Stomach (tissue), 8 donors: ENCODE measurements at regions not wholly inside any gene's neighbourhood (a gene's known extent, or its start where the extent isn't known, plus 50 kb on each side); places are given as distances from the start of the nearest gene placed in this dataset.

ENCODE experiments used
- DNase-seq, 2 donors: peaks; one replicate each; pipeline versions ENCODE4 v3.0.0 to v3.0.0-alpha.2; 2013 to 2019
- H3K27ac ChIP-seq, 5 donors: fragments of 200-600 bp in 4 of 5; sonication (generic) in 4 of 5; one replicate each; pipeline ENCODE4 v1.5.1; 2013 to 2019; ENCODE audit warnings: mild to moderate bottlenecking in 1 of 5, moderate library complexity in 1 of 5
- H3K27me3 ChIP-seq, 3 donors: fragments of 200-600 bp; sonication (generic); one replicate each; pipeline ENCODE4 v1.5.1; 2017 to 2019; ENCODE audit warnings: mixed run types in 1 of 3
- H3K36me3 ChIP-seq, 4 donors: fragments of 200-600 bp; sonication (generic); 1 replicate in 3 of 4; 2 replicates in 1 of 4; pipeline ENCODE4 v1.5.1; 2016 to 2019
- H3K4me1 ChIP-seq, 4 donors: fragments of 200-600 bp; sonication (generic); one replicate each; pipeline ENCODE4 v1.5.1; 2016 to 2019
- H3K4me3 ChIP-seq, 4 donors: fragments of 200-600 bp; sonication (generic) in 3 of 4; one replicate each; pipeline ENCODE4 v1.5.1; 2016 to 2019; ENCODE audit warnings: mild to moderate bottlenecking in 1 of 4
- H3K9me3 ChIP-seq, 4 donors: fragments of 200-600 bp; sonication (generic); one replicate each; pipeline ENCODE4 v1.5.1; 2016 to 2019
- EP300 ChIP-seq: sonication (generic); formaldehyde crosslinking; IDR thresholded peaks from one replicate; pipeline ENCODE4 v1.6.1; 2017; ENCODE audit warnings: antibody characterized with exemption
- POLR2A ChIP-seq, 4 donors: fragments of 450-650 bp; IDR thresholded peaks; one replicate each; pipeline ENCODE4 v1.6.1; 2016; ENCODE audit warnings: antibody characterized with exemption in 4 of 4, control low read depth in 2 of 4, mild to moderate bottlenecking in 1 of 4, moderate library complexity in 1 of 4
- POLR2AphosphoS5 ChIP-seq, 3 donors: sonication (generic); formaldehyde crosslinking; IDR thresholded peaks; one replicate each; pipeline ENCODE4 v1.6.1; 2016; ENCODE audit warnings: antibody characterized with exemption in 3 of 3
- WGBS, 5 donors: extraction: QIAGEN DNeasy Blood & Tissue Kit in 3 of 5; methylation state at CpG; one replicate each; pipeline versions ENCODE4 v1.1.5 to v1.1.7; 2013 to 2018; 5-methylcytosine and 5-hydroxymethylcytosine counted together
- intact Hi-C: fragments of 100-400 bp; cut with DNase I; formaldehyde crosslinking; loops from one replicate; pipeline ENCODE4 v1.15.1; 2023; ENCODE audit warnings: low total_unique reads
- TF ChIP-seq, protein P1 (sequence below), 7 experiments: fragments of 450-650 bp in 4 of 7; fragments of 200-600 bp in 3 of 7; sonication (generic) in 3 of 7; IDR thresholded peaks; one replicate each; pipeline ENCODE4 v1.5.1; 2016 to 2019; ENCODE audit warnings: antibody characterized with exemption in 7 of 7, control low read depth in 2 of 7, mild to moderate bottlenecking in 1 of 7
- donor health status: healthy with polysubstance abuse.
- donor health status: Bipolar disorder and iron deficiency.
- donor health status: healthy.

DNA sequence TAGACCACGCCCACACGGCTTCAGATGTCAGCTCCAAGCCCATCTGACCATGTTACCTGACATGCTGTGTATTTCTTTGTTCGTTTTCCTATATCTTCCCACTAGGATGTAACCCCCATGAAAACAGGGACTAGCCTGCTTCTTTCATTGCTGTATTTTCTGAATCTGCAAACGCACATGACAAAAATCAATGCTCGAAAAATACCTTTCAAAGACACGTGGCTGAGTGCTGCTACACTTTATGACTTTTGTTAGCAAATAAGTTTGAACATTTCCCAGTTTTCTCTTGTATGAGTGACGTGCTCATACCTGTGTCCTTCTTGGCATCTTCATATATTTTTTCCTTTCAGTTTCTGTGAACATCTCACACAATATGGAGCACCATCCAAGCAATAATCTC is 181.3 kb upstream of the IRX1 start:
- 57 to 67% (median 63%) methylated on average over 7 of the region's 7 CpGs for WGBS, 5 donors
- H3K36me3 ChIP-seq = no peaks in the 10 kb centered on the region
- intact Hi-C loops = no loop called here

DNA sequence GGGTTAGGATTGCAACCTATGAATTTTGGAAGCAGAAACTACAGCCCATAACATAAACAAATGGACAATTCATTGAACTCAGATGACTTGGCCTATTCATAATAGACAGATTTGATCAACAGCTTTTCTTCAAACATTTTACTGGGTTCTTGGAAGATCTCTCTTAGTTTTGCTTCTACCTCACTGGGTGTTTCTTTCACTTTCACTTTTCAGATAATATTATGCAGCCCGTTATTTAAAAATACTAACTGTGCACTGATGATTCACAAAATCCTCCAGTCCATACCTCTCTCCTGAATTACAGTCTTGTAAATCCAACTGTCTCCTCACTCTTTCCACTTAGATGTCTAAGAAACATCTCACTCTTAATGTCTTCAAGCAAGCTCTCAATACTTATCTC is 183.5 kb upstream of the IRX1 start:
- Histone ChIP-seq H3K9me3 (peaks cover 0 to 12% (median 8%) of the 10 kb centered on the region in 4 donors), H3K27me3 (no peaks in the 10 kb centered on the region), H3K27ac (no peak overlapping the region), H3K4me1 (no peaks in the 10 kb centered on the region), H3K4me3 (no peak overlapping the region), H3K36me3 (no peaks in the 10 kb centered on the region)
- no peak for TF ChIP-seq POLR2A (IDR thresholded peaks at IDR 0.05)
- TF ChIP-seq POLR2AphosphoS5 (IDR thresholded peaks at IDR 0.05) = no peak
- TF ChIP-seq, protein P1, sequence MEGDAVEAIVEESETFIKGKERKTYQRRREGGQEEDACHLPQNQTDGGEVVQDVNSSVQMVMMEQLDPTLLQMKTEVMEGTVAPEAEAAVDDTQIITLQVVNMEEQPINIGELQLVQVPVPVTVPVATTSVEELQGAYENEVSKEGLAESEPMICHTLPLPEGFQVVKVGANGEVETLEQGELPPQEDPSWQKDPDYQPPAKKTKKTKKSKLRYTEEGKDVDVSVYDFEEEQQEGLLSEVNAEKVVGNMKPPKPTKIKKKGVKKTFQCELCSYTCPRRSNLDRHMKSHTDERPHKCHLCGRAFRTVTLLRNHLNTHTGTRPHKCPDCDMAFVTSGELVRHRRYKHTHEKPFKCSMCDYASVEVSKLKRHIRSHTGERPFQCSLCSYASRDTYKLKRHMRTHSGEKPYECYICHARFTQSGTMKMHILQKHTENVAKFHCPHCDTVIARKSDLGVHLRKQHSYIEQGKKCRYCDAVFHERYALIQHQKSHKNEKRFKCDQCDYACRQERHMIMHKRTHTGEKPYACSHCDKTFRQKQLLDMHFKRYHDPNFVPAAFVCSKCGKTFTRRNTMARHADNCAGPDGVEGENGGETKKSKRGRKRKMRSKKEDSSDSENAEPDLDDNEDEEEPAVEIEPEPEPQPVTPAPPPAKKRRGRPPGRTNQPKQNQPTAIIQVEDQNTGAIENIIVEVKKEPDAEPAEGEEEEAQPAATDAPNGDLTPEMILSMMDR (IDR thresholded peaks at IDR 0.05) = no peak
- no peak for TF ChIP-seq EP300
- no peak for DNase-seq
- intact Hi-C loops = no loop called here
- WGBS, 5 donors = 70 to 93% (median 86%) methylated on average over 1 of the region's 1 CpG

More for the DNA sequence above, 181.3 kb upstream of the IRX1 start:
- H3K4me3 ChIP-seq = no peak overlapping the region
- TF ChIP-seq, protein P1 (IDR thresholded peaks at IDR 0.05) = no peak
- no peak for TF ChIP-seq POLR2AphosphoS5 (IDR thresholded peaks at IDR 0.05)
- TF ChIP-seq EP300 = no peak
- TF ChIP-seq POLR2A (IDR thresholded peaks at IDR 0.05) = no peak
- no peaks in the 10 kb centered on the region for H3K4me1 ChIP-seq
- H3K27ac ChIP-seq = no peak overlapping the region
- DNase-seq = no peak
- no peaks in the 10 kb centered on the region for H3K27me3 ChIP-seq
- H3K9me3 ChIP-seq = peaks cover 0 to 22% (median 8%) of the 10 kb centered on the region in 4 donors

DNA sequence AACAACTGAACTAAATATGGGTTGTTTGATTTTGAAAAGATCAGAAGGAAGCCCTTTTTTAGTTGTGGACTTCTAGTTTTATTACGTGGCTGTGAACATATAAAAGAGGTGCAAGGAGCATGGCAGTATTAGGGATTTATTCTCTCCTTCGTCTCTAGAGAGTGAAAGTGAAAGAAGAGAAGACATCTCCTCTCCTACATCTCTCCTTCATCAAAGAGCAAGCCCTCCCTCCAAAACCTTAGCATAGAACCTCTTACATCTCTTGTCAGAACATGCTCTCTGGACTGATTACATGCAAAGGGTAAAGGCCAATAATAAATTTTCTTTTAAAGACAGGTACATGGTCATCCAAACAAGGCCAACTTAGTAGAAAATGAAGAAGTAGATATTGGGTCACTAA is 184.3 kb upstream of the IRX1 start:
- no peak for DNase-seq
- no peak for TF ChIP-seq POLR2AphosphoS5 (IDR thresholded peaks at IDR 0.05)
- no peak for TF ChIP-seq EP300
- no peak for TF ChIP-seq POLR2A (IDR thresholded peaks at IDR 0.05)
- TF ChIP-seq, protein P1 (IDR thresholded peaks at IDR 0.05) = no peak
- no peaks in the 10 kb centered on the region for H3K36me3 ChIP-seq
- no peak overlapping the region for H3K27ac ChIP-seq
- no peaks in the 10 kb centered on the region for H3K4me1 ChIP-seq
- peaks cover 0 to 19% (median 12%) of the 10 kb centered on the region in 4 donors for H3K9me3 ChIP-seq
- 56 to 68% (median 65%) methylated on average over 2 of the region's 2 CpGs for WGBS, 5 donors
- no peaks in the 10 kb centered on the region for H3K27me3 ChIP-seq
- no peak overlapping the region for H3K4me3 ChIP-seq
- intact Hi-C loops = no loop called here

DNA sequence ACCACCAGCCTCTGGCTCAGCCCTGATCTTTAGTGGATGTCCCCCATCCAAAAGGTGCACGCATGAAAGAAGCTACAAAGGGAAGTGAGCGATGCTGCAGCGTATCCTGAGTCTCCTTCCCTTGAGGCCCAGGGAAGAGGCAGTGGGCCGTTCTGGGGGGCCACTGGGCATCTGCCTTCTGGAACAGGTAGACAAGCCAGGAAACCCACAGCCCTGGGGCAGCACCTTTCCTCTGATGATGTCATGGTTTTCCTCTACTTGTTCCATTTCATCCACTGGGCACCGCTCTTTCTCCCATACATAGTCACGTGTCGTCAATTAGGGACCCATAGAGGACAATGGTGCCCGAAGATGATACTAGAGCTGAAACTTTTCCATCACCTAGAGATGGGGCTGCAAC is 194.0 kb upstream of the IRX1 start:
- Histone ChIP-seq H3K27me3 (no peaks in the 10 kb centered on the region), H3K9me3 (peaks cover 0 to 54% (median 37%) of the 10 kb centered on the region in 4 donors), H3K27ac (no peak overlapping the region), H3K4me1 (no peaks in the 10 kb centered on the region), H3K36me3 (no peaks in the 10 kb centered on the region), H3K4me3 (no peak overlapping the region)
- TF ChIP-seq POLR2A (IDR thresholded peaks at IDR 0.05) = no peak
- no peak for TF ChIP-seq POLR2AphosphoS5 (IDR thresholded peaks at IDR 0.05)
- TF ChIP-seq, protein P1 (IDR thresholded peaks at IDR 0.05) = no peak
- TF ChIP-seq EP300 = no peak
- WGBS, 5 donors = 60 to 80% (median 71%) methylated on average over 8 of the region's 8 CpGs
- no peak for DNase-seq
- intact Hi-C loops = no loop called here
